PC-9 (cell line): ENCODE measurements at regions not wholly inside any gene's neighbourhood (a gene's known extent, or its start where the extent isn't known, plus 50 kb on each side); places are given as distances from the start of the nearest gene placed in this dataset.

Experiments
- CTCF ChIP-seq: fragments of 200-600 bp; sonication (generic); conservative IDR thresholded peaks from 2 replicates; pipeline ENCODE4 v1.6.1; 2017; ENCODE audit warnings: mixed run types, antibody characterized with exemption, mild to moderate bottlenecking, moderate library complexity
- EZH2 ChIP-seq: fragments of 200-600 bp; sonication (generic); IDR thresholded peaks from 2 replicates; pipeline ENCODE4 v1.8.0; 2017; ENCODE audit warnings: antibody characterized with exemption, low read depth

- no peak for TF ChIP-seq CTCF
- TF ChIP-seq EZH2, result no peak
These were observed 634.6 kb downstream of the ADCYAP1 start for GRCh38 chr18:1539276-1539675.
